OCI-LY3 (cell line): ENCODE measurements at regions not wholly inside any gene's neighbourhood (a gene's known extent, or its start where the extent isn't known, plus 50 kb on each side); places are given as distances from the start of the nearest gene placed in this dataset.

ENCODE experiments used
- CTCF ChIP-seq: fragments of 200-600, 300-600 bp; sonication (generic); IDR thresholded peaks from 2 replicates; pipeline ENCODE4 v1.5.1; 2014; ENCODE audit warnings: antibody characterized with exemption, low read length, low read depth
- EZH2phosphoT487 ChIP-seq: fragments of 200-600 bp; shearing (Covaris generic); IDR thresholded peaks from 2 replicates; pipeline ENCODE4 v1.6.1; 2018; ENCODE audit warnings: antibody characterized with exemption, mixed run types, low read depth

- TF ChIP-seq CTCF (no peak), EZH2phosphoT487 (no peak)
Observed at GRCh38 chr1:184315254-184315653, 71.6 kb upstream of the C1orf21 start.
